Mesendoderm (in vitro differentiated cells): ENCODE measurements at regions not wholly inside any gene's neighbourhood (a gene's known extent, or its start where the extent isn't known, plus 50 kb on each side); places are given as distances from the start of the nearest gene placed in this dataset.
"Not testable (repeated sequence)": the region's sequence is repeated elsewhere in the genome, so short reads cannot be mapped to it uniquely, and the experiment has no call there.

Experiments
- DNase-seq: peaks from one replicate; pipeline ENCODE4 v3.0.0; 2013
- H2AK5ac ChIP-seq: 2 replicates; pipeline ENCODE4 v1.6.1; 2013; ENCODE audit warnings: low read length, inconsistent platforms
- H2BK120ac ChIP-seq: 2 replicates; pipeline ENCODE4 v1.6.1; 2013; ENCODE audit warnings: low read depth, mild to moderate bottlenecking, low read length, moderate library complexity, mixed read lengths
- H2BK15ac ChIP-seq: replicated peaks from 2 replicates; pipeline ENCODE4 v1.6.1; 2013; ENCODE audit warnings: low read depth, mild to moderate bottlenecking, moderate library complexity
- H2BK5ac ChIP-seq: 2 replicates; pipeline ENCODE4 v1.6.1; 2013; ENCODE audit warnings: low read length, inconsistent platforms
- H3K18ac ChIP-seq: 2 replicates; pipeline ENCODE4 v1.6.1; 2013; ENCODE audit warnings: mild to moderate bottlenecking, low read length, mixed read lengths
- H3K23ac ChIP-seq: one replicate; pipeline ENCODE4 v1.6.1; 2013; ENCODE audit warnings: low read length
- H3K27ac ChIP-seq: 2 replicates; pipeline ENCODE4 v1.5.1; 2013; ENCODE audit warnings: low read depth, mild to moderate bottlenecking, inconsistent platforms, low read length, moderate library complexity
- H3K27me3 ChIP-seq: 2 replicates; pipeline ENCODE4 v1.6.1; 2013; ENCODE audit warnings: low read length, control low read depth, mild to moderate bottlenecking, inconsistent platforms; ENCODE audit not compliant: insufficient read depth, poor library complexity
- H3K36me3 ChIP-seq: 2 replicates; pipeline ENCODE4 v1.6.1; 2013; ENCODE audit warnings: low read length, inconsistent platforms; ENCODE audit not compliant: control insufficient read depth, insufficient read depth
- H3K4ac ChIP-seq: one replicate; pipeline ENCODE4 v1.6.1; 2013; ENCODE audit warnings: low read depth, mild to moderate bottlenecking, low read length, moderate library complexity
- H3K4me1 ChIP-seq: 2 replicates; pipeline ENCODE4 v1.6.1; 2013; ENCODE audit warnings: low read depth, low read length, inconsistent platforms; ENCODE audit not compliant: control insufficient read depth
- H3K4me2 ChIP-seq: 2 replicates; pipeline ENCODE4 v1.6.1; 2013; ENCODE audit warnings: low read length
- H3K4me3 ChIP-seq: 2 replicates; pipeline ENCODE4 v1.5.1; 2013; ENCODE audit warnings: mild to moderate bottlenecking, low read length
- H3K56ac ChIP-seq: one replicate; pipeline ENCODE4 v1.6.1; 2013; ENCODE audit warnings: low read length
- H3K79me1 ChIP-seq: 2 replicates; pipeline ENCODE4 v1.6.1; 2013; ENCODE audit warnings: low read length, inconsistent platforms
- H3K79me2 ChIP-seq: 2 replicates; pipeline ENCODE4 v1.6.1; 2013; ENCODE audit warnings: mild to moderate bottlenecking, low read length; ENCODE audit not compliant: control insufficient read depth, insufficient read depth
- H3K9ac ChIP-seq: 2 replicates; pipeline ENCODE4 v1.6.1; 2013; ENCODE audit warnings: low read length, inconsistent platforms
- H4K5ac ChIP-seq: one replicate; pipeline ENCODE4 v1.6.1; 2013; ENCODE audit warnings: low read length
- H4K8ac ChIP-seq: one replicate; pipeline ENCODE4 v1.6.1; 2013; ENCODE audit warnings: low read depth, mild to moderate bottlenecking, control low read depth, low read length, moderate library complexity
- WGBS: extraction: QIAGEN DNeasy Blood & Tissue Kit; methylation state at CpG from one replicate; pipeline ENCODE4 v1.1.7; 2013; ENCODE audit warnings: low lambda C conversion rate, missing lambda C conversion rate; ENCODE audit not compliant: insufficient coverage; ENCODE audit errors: extremely low coverage; 5-methylcytosine and 5-hydroxymethylcytosine counted together

- not testable (repeated sequence) for H3K4me2 ChIP-seq, H3K79me1 ChIP-seq, H3K4me3 ChIP-seq, H2AK5ac ChIP-seq, H3K23ac ChIP-seq, H3K79me2 ChIP-seq, H3K27me3 ChIP-seq, H3K27ac ChIP-seq, H3K4me1 ChIP-seq, DNase-seq, H3K9ac ChIP-seq, H2BK5ac ChIP-seq, H3K4ac ChIP-seq, H3K18ac ChIP-seq, H2BK120ac ChIP-seq, H3K56ac ChIP-seq, H3K36me3 ChIP-seq, H2BK15ac ChIP-seq, H4K8ac ChIP-seq, H4K5ac ChIP-seq
- no CpG with 5 or more reads among the region's 2 CpGs for WGBS
Measured at GRCh38 chr11:126143491-126143890, 68.0 kb downstream of the RPUSD4 start.

GRCh38 chr11:126140926-126141280 is 70.5 kb downstream of the RPUSD4 start:
- WGBS, result no CpG with 5 or more reads among the region's 7 CpGs
- no peak overlapping the region for H2BK120ac ChIP-seq

GRCh38 chr11:126140201-126140925 is 71.1 kb downstream of the RPUSD4 start:
- Histone ChIP-seq H3K79me1 (no peaks in the 10 kb centered on the region), H2BK5ac (no peak overlapping the region), H3K9ac (no peak overlapping the region), H3K4me2 (no peak overlapping the region), H3K36me3 (no peaks in the 10 kb centered on the region), H3K79me2 (no peaks in the 10 kb centered on the region), H3K18ac (no peak overlapping the region), H3K4me3 (no peak overlapping the region), H3K4ac (no peak overlapping the region), H4K8ac (no peak overlapping the region), H2BK120ac (no peak overlapping the region), H4K5ac (no peak overlapping the region), H3K4me1 (peaks cover 3% of the 10 kb centered on the region), H3K27ac (no peak overlapping the region), H3K23ac (no peak overlapping the region), H2AK5ac (no peak overlapping the region), H3K56ac (no peak overlapping the region), H2BK15ac (no peak overlapping the region), H3K27me3 (no peaks in the 10 kb centered on the region)
- WGBS, result no CpG with 5 or more reads among the region's 9 CpGs
- DNase-seq, result no peak

More at GRCh38 chr11:126140926-126141280, 70.5 kb downstream of the RPUSD4 start:
- Histone ChIP-seq H2BK15ac (no peak overlapping the region), H3K23ac (no peak overlapping the region), H2BK5ac (no peak overlapping the region), H3K56ac (no peak overlapping the region), H4K5ac (no peak overlapping the region), H2AK5ac (no peak overlapping the region), H3K79me2 (no peaks in the 10 kb centered on the region), H3K4ac (no peak overlapping the region), H3K36me3 (no peaks in the 10 kb centered on the region), H3K4me1 (peaks cover 2% of the 10 kb centered on the region), H3K9ac (no peak overlapping the region), H3K27me3 (no peaks in the 10 kb centered on the region), H4K8ac (no peak overlapping the region), H3K4me3 (no peak overlapping the region), H3K79me1 (no peaks in the 10 kb centered on the region), H3K18ac (no peak overlapping the region), H3K27ac (no peak overlapping the region), H3K4me2 (no peak overlapping the region)
- no peak for DNase-seq

- no peaks in the 10 kb centered on the region for H3K27me3 ChIP-seq
- H3K27ac ChIP-seq, result no peak overlapping the region
- no peak overlapping the region for H4K5ac ChIP-seq
- no peak overlapping the region for H3K4me3 ChIP-seq
- no peak overlapping the region for H3K23ac ChIP-seq
- no peak overlapping the region for H2BK120ac ChIP-seq
- no peak overlapping the region for H3K18ac ChIP-seq
- no peak overlapping the region for H3K4ac ChIP-seq
- DNase-seq, result peak; percentile 42
- H2AK5ac ChIP-seq, result no peak overlapping the region
- H3K9ac ChIP-seq, result no peak overlapping the region
- WGBS, result no CpG with 5 or more reads among the region's 13 CpGs
- no peak overlapping the region for H4K8ac ChIP-seq
- H2BK15ac ChIP-seq, result no peak overlapping the region
- H3K56ac ChIP-seq, result peak overlapping the region; percentile 22
- no peaks in the 10 kb centered on the region for H3K79me1 ChIP-seq
- H3K4me1 ChIP-seq, result peaks cover 4% of the 10 kb centered on the region
- no peaks in the 10 kb centered on the region for H3K36me3 ChIP-seq
- no peak overlapping the region for H3K4me2 ChIP-seq
- no peak overlapping the region for H2BK5ac ChIP-seq
- H3K79me2 ChIP-seq, result no peaks in the 10 kb centered on the region
Measured at GRCh38 chr11:126139111-126140091, 72.0 kb downstream of the RPUSD4 start.

GRCh38 chr11:126138636-126139035 is 72.8 kb downstream of the RPUSD4 start:
- Histone ChIP-seq H3K79me2 (no peaks in the 10 kb centered on the region), H3K23ac (no peak overlapping the region), H4K5ac (no peak overlapping the region), H3K36me3 (no peaks in the 10 kb centered on the region), H3K27ac (no peak overlapping the region), H3K4me2 (no peak overlapping the region), H3K79me1 (no peaks in the 10 kb centered on the region), H3K56ac (no peak overlapping the region), H2AK5ac (no peak overlapping the region), H2BK120ac (no peak overlapping the region), H2BK5ac (no peak overlapping the region), H3K4me1 (peaks cover 4% of the 10 kb centered on the region), H3K4ac (no peak overlapping the region), H4K8ac (no peak overlapping the region), H3K9ac (no peak overlapping the region), H3K4me3 (no peak overlapping the region), H3K18ac (no peak overlapping the region), H3K27me3 (no peaks in the 10 kb centered on the region), H2BK15ac (no peak overlapping the region)
- DNase-seq, result no peak
- WGBS, result no CpG with 5 or more reads among the region's 7 CpGs
